Left lung (tissue), 4 donors: ENCODE measurements at regions not wholly inside any gene's neighbourhood (a gene's known extent, or its start where the extent isn't known, plus 50 kb on each side); places are given as distances from the start of the nearest gene placed in this dataset.

Source experiments
- ATAC-seq: fragments of 200-7000 bp; cut with Tn5 transposase; one replicate; pipeline ENCODE4 v1.9.1; 2020; ENCODE audit warnings: moderate library complexity
- DNase-seq, 4 donors: peaks; one replicate each; pipeline ENCODE4 v3.0.0-alpha.2; 2013 to 2020
- H3K27ac ChIP-seq, 2 donors: fragments of 200-600 bp; sonication (generic) in 1 of 2; one replicate each; pipeline versions ENCODE4 v1.5.0 to v1.8.0; 2020 to 2021
- H3K27me3 ChIP-seq, 2 donors: fragments of 200-600 bp; sonication (generic) in 1 of 2; one replicate each; pipeline versions ENCODE4 v1.5.0 to v1.8.0; 2020 to 2021
- H3K36me3 ChIP-seq, 2 donors: fragments of 200-600 bp; sonication (generic) in 1 of 2; one replicate each; pipeline versions ENCODE4 v1.5.0 to v1.8.0; 2020 to 2021
- H3K4me1 ChIP-seq, 2 donors: fragments of 200-600 bp; one replicate each; pipeline ENCODE4 v1.8.0; 2021
- H3K4me3 ChIP-seq, 2 donors: fragments of 200-600 bp; sonication (generic) in 1 of 2; one replicate each; pipeline versions ENCODE4 v1.5.0 to v1.8.0; 2020 to 2021; ENCODE audit warnings: mild to moderate bottlenecking in 1 of 2
- H3K9me3 ChIP-seq, 2 donors: fragments of 200-600 bp; sonication (generic) in 1 of 2; one replicate each; pipeline versions ENCODE4 v1.5.0 to v1.8.0; 2020 to 2021
- intact Hi-C, 2 donors: fragments of 100-400 bp; cut with DNase I; formaldehyde crosslinking; loops; one replicate each; pipeline versions ENCODE4 v1.11.2 to v1.14.2; 2022
- TF ChIP-seq, protein P1 (sequence below), 2 donors: fragments of 200-600 bp; sonication (generic) in 1 of 2; IDR thresholded peaks; one replicate each; pipeline versions ENCODE4 v1.5.0 to v1.8.0; 2021; ENCODE audit warnings: antibody characterized with exemption in 2 of 2
- donor health status: DM: no; HTN: yes; CAD: no.
- donor health status: DM: no; HTN: no; CAD: no.

DNA sequence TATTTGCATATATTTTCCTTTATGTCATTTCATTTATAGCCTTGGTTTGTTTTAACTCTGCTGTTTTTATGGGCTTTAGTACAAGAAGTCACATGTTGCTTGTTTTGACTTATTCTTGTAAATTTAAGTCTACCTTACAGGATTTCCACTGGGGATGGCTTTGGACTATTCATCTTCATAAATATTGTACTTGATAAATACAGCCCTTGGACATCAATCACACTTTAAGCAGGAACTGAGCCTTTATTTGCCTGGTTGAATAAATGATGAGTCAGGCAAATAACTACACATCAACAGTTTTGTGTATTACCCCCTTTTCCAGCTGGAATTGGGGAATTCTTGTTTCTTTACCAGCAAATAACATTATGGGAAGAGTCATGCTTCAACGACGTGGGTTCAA lies 286.0 kb downstream of the CNTN3 start:
- no peak overlapping the region for H3K27ac ChIP-seq
- no peak for ATAC-seq
- no peaks in the 10 kb centered on the region for H3K4me1 ChIP-seq
- intact Hi-C loops: no loop called here
- no peak overlapping the region for H3K4me3 ChIP-seq
- no peaks in the 10 kb centered on the region for H3K9me3 ChIP-seq
- TF ChIP-seq, protein P1, sequence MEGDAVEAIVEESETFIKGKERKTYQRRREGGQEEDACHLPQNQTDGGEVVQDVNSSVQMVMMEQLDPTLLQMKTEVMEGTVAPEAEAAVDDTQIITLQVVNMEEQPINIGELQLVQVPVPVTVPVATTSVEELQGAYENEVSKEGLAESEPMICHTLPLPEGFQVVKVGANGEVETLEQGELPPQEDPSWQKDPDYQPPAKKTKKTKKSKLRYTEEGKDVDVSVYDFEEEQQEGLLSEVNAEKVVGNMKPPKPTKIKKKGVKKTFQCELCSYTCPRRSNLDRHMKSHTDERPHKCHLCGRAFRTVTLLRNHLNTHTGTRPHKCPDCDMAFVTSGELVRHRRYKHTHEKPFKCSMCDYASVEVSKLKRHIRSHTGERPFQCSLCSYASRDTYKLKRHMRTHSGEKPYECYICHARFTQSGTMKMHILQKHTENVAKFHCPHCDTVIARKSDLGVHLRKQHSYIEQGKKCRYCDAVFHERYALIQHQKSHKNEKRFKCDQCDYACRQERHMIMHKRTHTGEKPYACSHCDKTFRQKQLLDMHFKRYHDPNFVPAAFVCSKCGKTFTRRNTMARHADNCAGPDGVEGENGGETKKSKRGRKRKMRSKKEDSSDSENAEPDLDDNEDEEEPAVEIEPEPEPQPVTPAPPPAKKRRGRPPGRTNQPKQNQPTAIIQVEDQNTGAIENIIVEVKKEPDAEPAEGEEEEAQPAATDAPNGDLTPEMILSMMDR (IDR thresholded peaks at IDR 0.05): no peak
- H3K36me3 ChIP-seq: no peaks in the 10 kb centered on the region
- no peaks in the 10 kb centered on the region for H3K27me3 ChIP-seq
- no peak for DNase-seq

GRCh38 chr3:74315291-74315690 lies 299.2 kb downstream of the CNTN3 start:
- no peak for DNase-seq
- Histone ChIP-seq H3K36me3 (no peaks in the 10 kb centered on the region), H3K9me3 (peaks cover 0 to 15% of the 10 kb centered on the region in 2 donors), H3K4me3 (no peak overlapping the region), H3K27me3 (no peaks in the 10 kb centered on the region), H3K4me1 (no peaks in the 10 kb centered on the region), H3K27ac (no peak overlapping the region)
- TF ChIP-seq, protein P1 (IDR thresholded peaks at IDR 0.05): no peak
- no peak for ATAC-seq
- intact Hi-C loops: no loop called here

DNA sequence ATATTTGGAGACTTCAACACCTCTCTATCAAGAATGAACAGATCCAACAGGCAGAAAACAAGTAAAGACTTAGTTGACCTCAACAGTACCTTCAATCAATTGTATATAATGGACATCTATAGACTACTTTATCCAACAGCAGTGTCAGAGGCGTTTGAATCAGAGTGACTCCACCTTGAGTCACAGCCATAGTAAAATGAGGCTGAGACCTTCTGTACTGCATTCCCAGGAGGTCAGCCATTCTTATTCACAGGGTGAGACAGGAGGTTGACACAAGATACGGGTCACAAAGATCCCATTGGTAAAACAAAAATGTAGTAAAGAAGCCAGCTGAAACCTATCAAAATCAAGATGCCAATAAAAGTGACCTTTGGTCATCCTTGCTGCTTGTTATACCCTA lies 299.8 kb downstream of the CNTN3 start:
- ATAC-seq: no peak
- DNase-seq: no peak
- Histone ChIP-seq H3K4me1 (no peaks in the 10 kb centered on the region), H3K27ac (no peak overlapping the region), H3K36me3 (no peaks in the 10 kb centered on the region), H3K4me3 (no peak overlapping the region), H3K9me3 (peaks cover 0 to 15% of the 10 kb centered on the region in 2 donors), H3K27me3 (no peaks in the 10 kb centered on the region)
- TF ChIP-seq, protein P1 (IDR thresholded peaks at IDR 0.05): no peak
- intact Hi-C loops: no loop called here

GRCh38 chr3:74309716-74310115 lies 304.7 kb downstream of the CNTN3 start:
- ATAC-seq: no peak
- no peak overlapping the region for H3K4me3 ChIP-seq
- TF ChIP-seq, protein P1 (IDR thresholded peaks at IDR 0.05): no peak

DNA sequence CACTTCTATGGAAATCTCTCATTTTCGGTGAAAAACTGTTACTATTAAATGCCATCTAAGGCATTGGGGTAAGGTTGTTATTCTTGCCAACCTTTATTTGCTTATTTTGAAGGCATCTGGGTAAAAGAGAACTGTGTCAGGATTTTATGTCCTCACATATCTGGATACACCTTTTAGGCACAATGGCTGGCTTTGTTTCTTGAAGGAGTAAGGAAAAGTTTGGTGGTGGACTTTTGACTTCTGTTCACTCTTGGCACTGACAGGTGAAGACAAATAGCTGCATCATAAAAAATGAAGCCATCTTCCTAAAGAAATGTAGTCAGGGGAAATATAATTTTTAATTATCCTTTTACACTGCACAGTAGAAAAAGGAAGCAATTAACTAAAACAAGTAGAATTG lies 310.0 kb downstream of the CNTN3 start:
- Histone ChIP-seq H3K27me3 (no peaks in the 10 kb centered on the region), H3K9me3 (no peaks in the 10 kb centered on the region), H3K36me3 (no peaks in the 10 kb centered on the region), H3K27ac (no peak overlapping the region), H3K4me1 (no peaks in the 10 kb centered on the region), H3K4me3 (no peak overlapping the region)
- ATAC-seq (no peak), DNase-seq (no peak)
- intact Hi-C loops: no loop called here
- TF ChIP-seq, protein P1 (IDR thresholded peaks at IDR 0.05): no peak

More at GRCh38 chr3:74309716-74310115, 304.7 kb downstream of the CNTN3 start:
- Histone ChIP-seq H3K27ac (no peak overlapping the region), H3K27me3 (no peaks in the 10 kb centered on the region), H3K36me3 (no peaks in the 10 kb centered on the region), H3K9me3 (no peaks in the 10 kb centered on the region), H3K4me1 (no peaks in the 10 kb centered on the region)
- intact Hi-C loops: no loop called here
- no peak for DNase-seq
